T-cell (primary cell): ENCODE measurements at regions not wholly inside any gene's neighbourhood (a gene's known extent, or its start where the extent isn't known, plus 50 kb on each side); places are given as distances from the start of the nearest gene placed in this dataset.

ENCODE experiments used
- ATAC-seq, 4 experiments: fragments of 200-7000 bp in 3 of 4; fragments of 150-1000 bp in 1 of 4; cut with Tn5 transposase; replicated peaks in 1 of 4; 1 replicate in 3 of 4; 2 replicates in 1 of 4; pipeline ENCODE4 v1.10.0; 2021; ENCODE audit warnings: moderate library complexity in 3 of 4, mild to moderate bottlenecking in 2 of 4, moderate number of reproducible peaks in 1 of 4
- CTCF ChIA-PET, 2 donors: fragments of 300-600 bp; sonication (Branson Sonifier 250); formaldehyde crosslinking; loops; one replicate each; lab custom pipeline; 2022; ENCODE audit warnings: antibody characterized with exemption in 2 of 2; lab: Charles Lee
- POLR2A ChIA-PET, 2 donors: fragments of 300-600 bp; sonication (Branson Sonifier 250); formaldehyde crosslinking; loops; one replicate each; lab custom pipeline; 2022; ENCODE audit warnings: antibody characterized with exemption in 2 of 2; lab: Charles Lee
- DNase-seq, 35 experiments: peaks; one replicate each; pipeline versions ENCODE4 v3.0.0 to v3.0.0-alpha.2; 2013 to 2023
- H3K27ac ChIP-seq: one replicate; pipeline ENCODE4 v1.5.1; 2013; ENCODE audit warnings: low read length
- H3K27me3 ChIP-seq, 2 experiments: replicated peaks in 1 of 2; 1 replicate in 1 of 2; 2 replicates in 1 of 2; pipeline versions ENCODE4 v1.6.1 to v1.7.0; 2013; ENCODE audit warnings: low read length in 1 of 2, mixed read lengths in 1 of 2; ENCODE audit not compliant: control insufficient read depth in 2 of 2, insufficient read depth in 2 of 2; ENCODE audit errors: extremely low read depth in 1 of 2
- H3K36me3 ChIP-seq, 2 donors: 1 replicate in 1 of 2; 2 replicates in 1 of 2; pipeline versions ENCODE4 v1.6.1 to v1.7.0; 2013; ENCODE audit warnings: low read length in 1 of 2; ENCODE audit not compliant: control insufficient read depth in 2 of 2, insufficient read depth in 1 of 2; ENCODE audit errors: extremely low read depth in 1 of 2
- H3K4me1 ChIP-seq, 2 experiments: 1 replicate in 1 of 2; 2 replicates in 1 of 2; pipeline versions ENCODE4 v1.6.1 to v1.7.0; 2013; ENCODE audit warnings: low read length in 2 of 2, mixed read lengths in 1 of 2; ENCODE audit not compliant: insufficient read depth in 2 of 2, control insufficient read depth in 1 of 2; ENCODE audit errors: extremely low read depth in 1 of 2
- H3K4me3 ChIP-seq, 2 donors: 1 replicate in 1 of 2; 2 replicates in 1 of 2; pipeline versions ENCODE4 v1.5.1 to v1.7.0; 2013; ENCODE audit warnings: mild to moderate bottlenecking in 2 of 2, low read length in 1 of 2, moderate library complexity in 1 of 2; ENCODE audit not compliant: control insufficient read depth in 1 of 2; ENCODE audit errors: extremely low read depth in 1 of 2
- H3K9me3 ChIP-seq: 2 replicates; pipeline ENCODE4 v1.7.0; 2013
- H3K27ac Mint-ChIP-seq, 2 donors: one replicate each; pipeline ENCODE4 v1.8.0; 2020 to 2021; ENCODE audit warnings: mild to moderate bottlenecking in 2 of 2, mixed read lengths in 2 of 2
- H3K27me3 Mint-ChIP-seq, 2 donors: one replicate each; pipeline ENCODE4 v1.8.0; 2021 to 2022; ENCODE audit warnings: mixed read lengths in 2 of 2
- H3K36me3 Mint-ChIP-seq: one replicate; pipeline ENCODE4 v1.8.0; 2021; ENCODE audit warnings: mixed read lengths
- H3K4me1 Mint-ChIP-seq, 3 donors: one replicate each; pipeline ENCODE4 v1.8.0; 2020 to 2022; ENCODE audit warnings: mixed read lengths in 3 of 3, mild to moderate bottlenecking in 1 of 3
- H3K4me3 Mint-ChIP-seq, 3 donors: one replicate each; pipeline ENCODE4 v1.8.0; 2020 to 2022; ENCODE audit warnings: mild to moderate bottlenecking in 3 of 3, mixed read lengths in 3 of 3, moderate library complexity in 3 of 3
- H3K9me3 Mint-ChIP-seq, 3 donors: one replicate each; pipeline ENCODE4 v1.8.0; 2020 to 2022; ENCODE audit warnings: mixed read lengths in 3 of 3
- whole genome bisulfite sequencing: methylation state at CpG from one replicate; pipeline ENCODE4 v1.1.5; 2013; ENCODE audit warnings: missing lambda C conversion rate; ENCODE audit not compliant: insufficient coverage; 5-methylcytosine and 5-hydroxymethylcytosine counted together

DNA sequence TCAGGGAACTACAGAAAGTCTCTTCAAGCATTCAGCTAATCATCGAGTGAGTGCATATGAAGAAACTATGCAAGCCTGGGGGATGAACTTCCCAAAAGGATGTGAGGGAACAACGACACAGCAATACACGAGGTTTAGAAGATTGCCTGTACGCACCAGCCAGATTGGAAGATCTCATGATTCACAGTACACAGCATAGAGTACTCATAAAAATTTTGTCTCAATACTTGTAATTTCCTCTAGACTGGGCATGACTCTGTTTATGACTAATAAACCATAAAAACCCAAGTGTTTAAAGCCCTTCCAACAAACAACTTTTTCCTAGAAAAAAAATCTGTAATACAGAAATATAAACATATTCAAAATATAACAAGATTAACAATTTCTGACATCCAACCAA, 279.7 kb downstream of the KCNJ3 start:
- no peak for DNase-seq
- Mint-ChIP-seq H3K4me3 (no peak overlapping the region), H3K27ac (no peak overlapping the region), H3K4me1 (no peaks in the 10 kb centered on the region), H3K27me3 (no peaks in the 10 kb centered on the region), H3K9me3 (peaks cover 3 to 14% (median 4%) of the 10 kb centered on the region in 3 donors), H3K36me3 (no peaks in the 10 kb centered on the region)
- no peaks in the 10 kb centered on the region for H3K36me3 ChIP-seq
- ChIA-PET CTCF (no interaction called here), POLR2A (no interaction called here)
- 78% methylated on average over 4 of the region's 4 CpGs for WGBS
- no peaks in the 10 kb centered on the region for H3K4me1 ChIP-seq
- H3K9me3 ChIP-seq: no peaks in the 10 kb centered on the region
- no peak for ATAC-seq
- H3K27me3 ChIP-seq: no peaks in the 10 kb centered on the region
- no peak overlapping the region for H3K4me3 ChIP-seq
- no peak overlapping the region for H3K27ac ChIP-seq

DNA sequence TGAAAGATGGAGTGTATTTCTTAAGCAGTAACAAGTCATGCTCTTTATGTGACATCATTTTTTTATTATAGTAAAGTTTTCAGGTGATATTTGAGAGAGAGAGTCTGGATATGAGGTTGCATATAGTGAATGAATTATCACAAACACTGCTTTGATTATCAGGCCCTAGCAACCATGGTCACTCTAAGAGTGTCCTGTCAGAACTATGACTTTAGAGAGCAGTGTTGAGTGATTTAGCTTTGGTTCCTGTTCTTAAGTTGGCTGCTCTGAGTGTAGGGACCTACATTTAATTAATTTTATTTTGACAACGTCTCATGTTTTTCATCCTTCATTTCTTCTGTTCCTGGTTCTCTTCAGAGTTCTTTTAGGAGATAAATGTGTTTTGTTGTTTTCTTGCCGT, 275.5 kb downstream of the KCNJ3 start:
- ATAC-seq (no peak), DNase-seq (no peak)
- Mint-ChIP-seq H3K27ac (no peak overlapping the region), H3K27me3 (no peaks in the 10 kb centered on the region), H3K4me1 (no peaks in the 10 kb centered on the region), H3K9me3 (peaks cover 0 to 9% (median 3%) of the 10 kb centered on the region in 3 donors), H3K4me3 (no peak overlapping the region), H3K36me3 (no peaks in the 10 kb centered on the region)
- Histone ChIP-seq H3K36me3 (no peaks in the 10 kb centered on the region), H3K4me1 (no peaks in the 10 kb centered on the region), H3K9me3 (no peaks in the 10 kb centered on the region), H3K27ac (no peak overlapping the region), H3K4me3 (no peak overlapping the region), H3K27me3 (no peaks in the 10 kb centered on the region)
- POLR2A ChIA-PET: no interaction called here
- WGBS: no CpG with 5 or more reads among the region's 2 CpGs
- CTCF ChIA-PET: no interaction called here

DNA sequence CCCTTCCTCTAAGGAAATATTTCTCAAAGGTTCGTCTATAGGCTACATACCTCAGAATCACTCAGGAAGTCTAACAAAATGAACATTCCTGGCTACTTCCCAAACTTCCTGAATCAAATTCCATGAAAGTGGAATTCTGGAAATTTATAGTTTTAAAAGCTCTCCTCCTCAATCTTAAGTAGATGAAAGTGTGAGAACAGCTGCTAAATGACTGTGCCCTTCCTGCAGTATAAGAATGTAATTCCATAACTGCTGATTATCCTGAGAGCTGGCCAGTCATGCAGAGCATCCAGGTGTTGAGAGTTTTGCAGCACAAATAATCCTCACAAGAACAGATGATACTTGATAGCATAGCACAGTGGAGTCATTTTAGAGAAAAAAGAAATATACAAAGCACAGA, 265.0 kb downstream of the KCNJ3 start:
- Mint-ChIP-seq H3K4me3 (no peak overlapping the region), H3K4me1 (no peaks in the 10 kb centered on the region), H3K36me3 (no peaks in the 10 kb centered on the region), H3K27ac (no peak overlapping the region), H3K9me3 (peaks cover 0 to 15% (median 0%) of the 10 kb centered on the region in 3 donors), H3K27me3 (no peaks in the 10 kb centered on the region)
- POLR2A ChIA-PET: no interaction called here
- Histone ChIP-seq H3K27ac (no peak overlapping the region), H3K4me1 (no peaks in the 10 kb centered on the region), H3K4me3 (no peak overlapping the region), H3K27me3 (no peaks in the 10 kb centered on the region), H3K36me3 (no peaks in the 10 kb centered on the region), H3K9me3 (no peaks in the 10 kb centered on the region)
- CTCF ChIA-PET: no interaction called here
- WGBS: no CpG with 5 or more reads among the region's 1 CpG
- ATAC-seq: no peak
- DNase-seq: no peak

DNA sequence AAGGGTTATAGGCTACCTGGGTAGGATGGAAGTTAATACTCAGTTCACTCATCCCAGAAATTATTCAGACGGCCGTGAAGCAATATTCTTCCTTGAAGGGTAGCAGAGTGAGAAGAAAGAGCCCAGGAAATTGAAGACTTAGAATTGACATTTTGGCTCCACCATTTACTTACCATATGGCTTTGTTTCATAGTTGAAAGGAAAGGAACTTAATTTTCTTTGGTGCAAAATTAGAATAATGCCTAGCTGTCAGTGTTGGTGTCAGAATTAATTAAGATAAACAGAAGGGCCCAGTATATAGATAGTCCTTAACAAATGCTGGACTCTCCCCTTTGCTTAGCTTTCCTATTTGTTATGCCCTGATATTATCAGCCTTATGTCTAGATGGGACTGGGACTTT, 263.2 kb downstream of the KCNJ3 start:
- Histone ChIP-seq H3K27me3 (no peaks in the 10 kb centered on the region), H3K4me1 (no peaks in the 10 kb centered on the region), H3K27ac (no peak overlapping the region), H3K36me3 (no peaks in the 10 kb centered on the region), H3K4me3 (no peak overlapping the region), H3K9me3 (no peaks in the 10 kb centered on the region)
- CTCF ChIA-PET: no interaction called here
- ATAC-seq: no peak
- H3K4me1 Mint-ChIP-seq: no peaks in the 10 kb centered on the region
- peaks cover 0 to 15% (median 2%) of the 10 kb centered on the region in 3 donors for H3K9me3 Mint-ChIP-seq
- DNase-seq: no peak
- WGBS: no CpG with 5 or more reads among the region's 2 CpGs
- no peak overlapping the region for H3K27ac Mint-ChIP-seq
- H3K36me3 Mint-ChIP-seq: no peaks in the 10 kb centered on the region
- POLR2A ChIA-PET: no interaction called here
- no peak overlapping the region for H3K4me3 Mint-ChIP-seq
- H3K27me3 Mint-ChIP-seq: no peaks in the 10 kb centered on the region

DNA sequence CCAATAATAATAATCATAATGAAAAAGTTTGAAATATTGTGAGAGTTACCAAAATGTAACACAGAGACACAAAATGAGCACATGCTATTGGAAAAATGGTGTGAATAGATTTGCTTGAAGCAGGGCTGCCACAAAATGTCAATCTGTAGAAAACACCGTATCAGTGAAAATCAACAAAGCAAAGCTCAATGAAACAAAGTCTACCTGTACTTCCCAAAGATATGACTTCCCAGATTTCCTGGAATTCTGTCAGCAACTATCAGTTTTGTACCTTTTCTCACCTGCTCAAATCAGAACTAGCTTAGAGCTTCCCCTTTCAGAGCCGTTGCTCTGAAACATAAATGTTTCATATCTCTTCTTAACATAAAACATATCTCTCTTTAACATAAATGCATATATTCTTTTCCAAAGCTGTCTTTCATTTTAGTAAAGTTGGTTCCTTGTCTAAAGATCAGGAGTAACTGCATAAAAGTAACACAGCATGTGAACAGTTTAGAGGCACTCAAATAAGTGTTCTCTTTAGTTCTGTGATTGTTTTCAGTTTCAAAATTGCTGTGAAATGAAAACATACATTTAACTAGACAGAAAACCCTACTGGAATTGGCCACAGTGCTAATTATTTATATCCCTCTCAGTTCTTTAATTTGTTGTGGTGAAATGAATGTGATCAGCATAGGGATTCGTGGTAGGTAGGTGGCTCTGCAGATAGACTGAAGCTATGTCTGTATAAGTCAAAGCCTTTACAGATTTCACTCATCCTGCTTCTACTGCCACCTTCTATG, 262.5 kb downstream of the KCNJ3 start:
- no peak overlapping the region for H3K27ac Mint-ChIP-seq
- no peaks in the 10 kb centered on the region for H3K4me1 Mint-ChIP-seq
- H3K36me3 Mint-ChIP-seq: no peaks in the 10 kb centered on the region
- 100% methylated on average over 1 of the region's 3 CpGs for WGBS
- ChIA-PET POLR2A (no interaction called here), CTCF (no interaction called here)
- Histone ChIP-seq H3K27ac (no peak overlapping the region), H3K9me3 (no peaks in the 10 kb centered on the region), H3K4me1 (no peaks in the 10 kb centered on the region), H3K36me3 (no peaks in the 10 kb centered on the region), H3K4me3 (no peak overlapping the region), H3K27me3 (no peaks in the 10 kb centered on the region)
- no peak for ATAC-seq
- no peaks in the 10 kb centered on the region for H3K27me3 Mint-ChIP-seq
- H3K9me3 Mint-ChIP-seq: peaks cover 0 to 11% (median 2%) of the 10 kb centered on the region in 3 donors
- no peak overlapping the region for H3K4me3 Mint-ChIP-seq
- DNase-seq: no peak

DNA sequence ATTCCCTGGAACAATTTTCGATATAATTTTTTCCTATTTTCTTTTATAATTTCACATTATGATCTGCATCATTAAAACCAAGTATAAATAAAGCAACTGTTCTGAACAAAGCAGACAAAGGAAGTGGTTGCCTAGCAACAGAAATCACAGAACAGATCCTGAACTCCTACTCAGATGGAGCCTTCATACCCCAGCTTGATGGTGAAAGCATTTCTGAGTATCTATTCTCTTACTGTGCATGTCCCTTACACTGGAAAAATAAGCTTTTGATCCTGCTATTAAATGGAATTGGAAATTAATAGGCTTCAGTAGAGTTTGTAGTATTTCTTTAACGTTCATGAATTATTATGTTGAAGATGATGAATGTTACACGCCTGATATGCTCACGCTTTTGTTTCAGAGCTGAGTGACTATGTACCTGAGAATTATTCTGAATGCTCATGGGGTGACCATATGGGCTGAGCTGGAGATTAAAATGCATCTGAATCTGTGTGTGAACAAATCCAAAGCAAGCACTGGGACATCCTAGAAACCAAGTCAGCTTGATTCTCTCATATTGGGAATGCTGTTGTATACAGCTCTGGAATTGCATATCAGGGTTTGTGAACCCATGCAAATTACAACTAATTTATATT, 254.0 kb downstream of the KCNJ3 start:
- ATAC-seq (no peak), DNase-seq (no peak)
- no peaks in the 10 kb centered on the region for H3K36me3 Mint-ChIP-seq
- Histone ChIP-seq H3K27ac (no peak overlapping the region), H3K27me3 (no peaks in the 10 kb centered on the region), H3K36me3 (no peaks in the 10 kb centered on the region), H3K4me1 (no peaks in the 10 kb centered on the region), H3K4me3 (no peak overlapping the region), H3K9me3 (no peaks in the 10 kb centered on the region)
- WGBS: 82% methylated on average over 3 of the region's 4 CpGs
- no peaks in the 10 kb centered on the region for H3K4me1 Mint-ChIP-seq
- CTCF ChIA-PET: no interaction called here
- H3K27me3 Mint-ChIP-seq: no peaks in the 10 kb centered on the region
- H3K4me3 Mint-ChIP-seq: no peak overlapping the region
- no peak overlapping the region for H3K27ac Mint-ChIP-seq
- POLR2A ChIA-PET: no interaction called here
- H3K9me3 Mint-ChIP-seq: peaks cover 0 to 5% (median 5%) of the 10 kb centered on the region in 3 donors
